ENCODE measurements at regions not wholly inside any gene's neighbourhood (a gene's known extent, or its start where the extent isn't known, plus 50 kb on each side); places are given as distances from the start of the nearest gene placed in this dataset.

DNA sequence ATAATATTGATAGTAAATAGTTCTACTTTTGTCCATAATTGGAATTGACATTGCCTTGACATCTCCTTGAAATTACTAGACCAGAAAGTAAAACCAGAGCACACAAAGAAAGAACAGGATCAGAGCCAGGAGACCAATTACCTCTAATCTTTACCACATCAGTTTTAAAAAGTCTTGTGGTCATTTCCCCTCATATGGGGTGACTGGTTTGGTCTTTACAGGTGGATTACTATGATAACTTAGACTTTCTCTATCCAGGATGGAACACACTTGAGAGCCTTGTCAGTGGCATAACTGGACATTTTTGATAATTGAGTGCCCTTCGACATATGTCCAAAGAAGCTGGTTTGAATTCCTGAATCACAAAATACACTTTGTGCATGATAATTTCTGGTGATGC, 1148.1 kb upstream of the NCAM2 start:
- FAIRE-seq (no peak), ATAC-seq (no peak), DNase-seq (ENCODE audit: extremely low read depth in 1 of 4, low spot score in 3 of 4) (peak in 2 of 4 experiments; percentile 10 to 34)
- Histone ChIP-seq H3K4me2 (ENCODE audit: insufficient read depth, low read length) (no peak overlapping the region), H3K27ac (ENCODE audit: extremely low read depth, low read depth, low read length) (no peak overlapping the region), H3K9me1 (ENCODE audit: control insufficient read depth, insufficient read depth, low read length) (no peaks in the 10 kb centered on the region), H3K4me1 (replicated peaks in 1 of 2; ENCODE audit: control insufficient read depth in 2 of 2, insufficient read depth in 2 of 2, low read length in 2 of 2) (peaks cover 0 to 11% of the 10 kb centered on the region in 2 experiments; a peak in 2 of 5 replicates), H3K9me3 (replicated peaks; ENCODE audit: control insufficient read depth, insufficient read depth, low read depth, low read length) (no peaks in the 10 kb centered on the region), H3K27me3 (ENCODE audit: control insufficient read depth in 2 of 2, insufficient read depth in 2 of 2, low read length in 2 of 2) (no peaks in the 10 kb centered on the region), H3K79me2 (ENCODE audit: control insufficient read depth, insufficient read depth, low read length) (no peaks in the 10 kb centered on the region), H4K20me1 (replicated peaks; ENCODE audit: control insufficient read depth, insufficient read depth, low read length) (no peaks in the 10 kb centered on the region), H3K4me3 (no peak overlapping the region), H3K9ac (ENCODE audit: insufficient read depth in 1 of 2, low read depth in 2 of 2, low read length in 2 of 2) (no peak overlapping the region), H3K36me3 (ENCODE audit: control insufficient read depth, insufficient read depth, low read length) (no peaks in the 10 kb centered on the region), H2AFZ (ENCODE audit: low read depth, low read length) (no peak overlapping the region)
- POLR2A ChIA-PET = interaction anchor here (0.6 kb wide), 1 partner anchor 952 kb away, joined by 3 read pairs; no protein-coding TSS in a partner anchor
- in situ Hi-C loops (cut with MboI) (no loop called here), intact Hi-C loops (cut with micrococcal nuclease) (no loop called here)
- 0% methylated on average over 1 of the region's 1 CpG for WGBS (ENCODE audit: insufficient coverage, low coverage, missing lambda C conversion rate)
- no TSS peak for BruUV-seq (replicated peaks)
- CTCF ChIA-PET (ENCODE audit: low intra/inter-chr PET ratio) = no interaction called here
- TF ChIP-seq TCF3 (CRISPR knock-in tag; IDR thresholded peaks at IDR 0.05) = peak; percentile 9; the same call in 1 of the 2 replicates
- no peak for TF ChIP-seq TSC22D4 (tag; IDR thresholded peaks at IDR 0.05)
- TF ChIP-seq EP300 (IDR thresholded peaks at IDR 0.05; ENCODE audit: low read length) = peak; percentile 19; the same call in 1 of the 2 replicates
- peak; percentile 83 for TF ChIP-seq TEAD4 (IDR thresholded peaks at IDR 0.05; ENCODE audit: low read length)
- no peak for TF ChIP-seq TEAD4 (CRISPR knock-in tag; IDR thresholded peaks at IDR 0.05; ENCODE audit: borderline replicate concordance)
- TF ChIP-seq, protein P1, sequence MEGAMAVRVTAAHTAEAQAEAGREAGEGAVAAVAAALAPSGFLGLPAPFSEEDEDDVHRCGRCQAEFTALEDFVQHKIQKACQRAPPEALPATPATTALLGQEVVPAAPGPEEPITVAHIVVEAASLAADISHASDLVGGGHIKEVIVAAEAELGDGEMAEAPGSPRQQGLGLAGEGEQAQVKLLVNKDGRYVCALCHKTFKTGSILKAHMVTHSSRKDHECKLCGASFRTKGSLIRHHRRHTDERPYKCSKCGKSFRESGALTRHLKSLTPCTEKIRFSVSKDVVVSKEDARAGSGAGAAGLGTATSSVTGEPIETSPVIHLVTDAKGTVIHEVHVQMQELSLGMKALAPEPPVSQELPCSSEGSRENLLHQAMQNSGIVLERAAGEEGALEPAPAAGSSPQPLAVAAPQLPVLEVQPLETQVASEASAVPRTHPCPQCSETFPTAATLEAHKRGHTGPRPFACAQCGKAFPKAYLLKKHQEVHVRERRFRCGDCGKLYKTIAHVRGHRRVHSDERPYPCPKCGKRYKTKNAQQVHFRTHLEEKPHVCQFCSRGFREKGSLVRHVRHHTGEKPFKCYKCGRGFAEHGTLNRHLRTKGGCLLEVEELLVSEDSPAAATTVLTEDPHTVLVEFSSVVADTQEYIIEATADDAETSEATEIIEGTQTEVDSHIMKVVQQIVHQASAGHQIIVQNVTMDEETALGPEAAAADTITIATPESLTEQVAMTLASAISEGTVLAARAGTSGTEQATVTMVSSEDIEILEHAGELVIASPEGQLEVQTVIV (CRISPR knock-in tag; IDR thresholded peaks at IDR 0.05; ENCODE audit: borderline replicate concordance) = no peak
- TF ChIP-seq KDM1A (IDR thresholded peaks at IDR 0.05) = 0 out of 4 replicates have a peak, but pooled peaks of 1 of the 2 experiments have one; percentile 24
- peak; percentile 84 for TF ChIP-seq CBFA2T3 (IDR thresholded peaks at IDR 0.05)
- TF ChIP-seq, protein P2, sequence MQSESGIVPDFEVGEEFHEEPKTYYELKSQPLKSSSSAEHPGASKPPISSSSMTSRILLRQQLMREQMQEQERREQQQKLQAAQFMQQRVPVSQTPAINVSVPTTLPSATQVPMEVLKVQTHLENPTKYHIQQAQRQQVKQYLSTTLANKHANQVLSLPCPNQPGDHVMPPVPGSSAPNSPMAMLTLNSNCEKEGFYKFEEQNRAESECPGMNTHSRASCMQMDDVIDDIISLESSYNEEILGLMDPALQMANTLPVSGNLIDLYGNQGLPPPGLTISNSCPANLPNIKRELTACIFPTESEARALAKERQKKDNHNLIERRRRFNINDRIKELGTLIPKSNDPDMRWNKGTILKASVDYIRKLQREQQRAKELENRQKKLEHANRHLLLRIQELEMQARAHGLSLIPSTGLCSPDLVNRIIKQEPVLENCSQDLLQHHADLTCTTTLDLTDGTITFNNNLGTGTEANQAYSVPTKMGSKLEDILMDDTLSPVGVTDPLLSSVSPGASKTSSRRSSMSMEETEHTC (IDR thresholded peaks at IDR 0.05) = no peak
- TF ChIP-seq, protein P3, sequence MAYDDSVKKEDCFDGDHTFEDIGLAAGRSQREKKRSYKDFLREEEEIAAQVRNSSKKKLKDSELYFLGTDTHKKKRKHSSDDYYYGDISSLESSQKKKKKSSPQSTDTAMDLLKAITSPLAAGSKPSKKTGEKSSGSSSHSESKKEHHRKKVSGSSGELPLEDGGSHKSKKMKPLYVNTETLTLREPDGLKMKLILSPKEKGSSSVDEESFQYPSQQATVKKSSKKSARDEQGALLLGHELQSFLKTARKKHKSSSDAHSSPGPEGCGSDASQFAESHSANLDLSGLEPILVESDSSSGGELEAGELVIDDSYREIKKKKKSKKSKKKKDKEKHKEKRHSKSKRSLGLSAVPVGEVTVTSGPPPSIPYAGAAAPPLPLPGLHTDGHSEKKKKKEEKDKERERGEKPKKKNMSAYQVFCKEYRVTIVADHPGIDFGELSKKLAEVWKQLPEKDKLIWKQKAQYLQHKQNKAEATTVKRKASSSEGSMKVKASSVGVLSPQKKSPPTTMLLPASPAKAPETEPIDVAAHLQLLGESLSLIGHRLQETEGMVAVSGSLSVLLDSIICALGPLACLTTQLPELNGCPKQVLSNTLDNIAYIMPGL (CRISPR knock-in tag; IDR thresholded peaks at IDR 0.05) = no peak
- TF ChIP-seq NFIC (IDR thresholded peaks at IDR 0.05) = peak; percentile 43
- TF ChIP-seq CC2D1A (IDR thresholded peaks at IDR 0.05) = peak; percentile 14; the same call in 1 of the 2 replicates
- peak; percentile 53; the same call in 1 of the 2 replicates for TF ChIP-seq NCOR1 (IDR thresholded peaks at IDR 0.05)
- TF ChIP-seq MEIS2 (IDR thresholded peaks at IDR 0.05; ENCODE audit: partially characterized antibody) = no peak
- TF ChIP-seq PTTG1 (tag; IDR thresholded peaks at IDR 0.05; ENCODE audit: low read depth) = no peak
- peak; percentile 72 for TF ChIP-seq CBFA2T2 (conservative IDR thresholded peaks at IDR 0.05)
- TF ChIP-seq TRIM24 (IDR thresholded peaks at IDR 0.05) = peak in 1 of 2 experiments; percentile 18; a peak in 1 of 4 replicates
- TF ChIP-seq TAL1 (IDR thresholded peaks at IDR 0.05) = peak; percentile 69
- TF ChIP-seq, protein P4, sequence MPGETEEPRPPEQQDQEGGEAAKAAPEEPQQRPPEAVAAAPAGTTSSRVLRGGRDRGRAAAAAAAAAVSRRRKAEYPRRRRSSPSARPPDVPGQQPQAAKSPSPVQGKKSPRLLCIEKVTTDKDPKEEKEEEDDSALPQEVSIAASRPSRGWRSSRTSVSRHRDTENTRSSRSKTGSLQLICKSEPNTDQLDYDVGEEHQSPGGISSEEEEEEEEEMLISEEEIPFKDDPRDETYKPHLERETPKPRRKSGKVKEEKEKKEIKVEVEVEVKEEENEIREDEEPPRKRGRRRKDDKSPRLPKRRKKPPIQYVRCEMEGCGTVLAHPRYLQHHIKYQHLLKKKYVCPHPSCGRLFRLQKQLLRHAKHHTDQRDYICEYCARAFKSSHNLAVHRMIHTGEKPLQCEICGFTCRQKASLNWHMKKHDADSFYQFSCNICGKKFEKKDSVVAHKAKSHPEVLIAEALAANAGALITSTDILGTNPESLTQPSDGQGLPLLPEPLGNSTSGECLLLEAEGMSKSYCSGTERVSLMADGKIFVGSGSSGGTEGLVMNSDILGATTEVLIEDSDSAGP (CRISPR knock-in tag; IDR thresholded peaks at IDR 0.05) = no peak

Measured in K562 (cell line).